DOHH2 (cell line): ENCODE measurements at regions not wholly inside any gene's neighbourhood (a gene's known extent, or its start where the extent isn't known, plus 50 kb on each side); places are given as distances from the start of the nearest gene placed in this dataset.

ENCODE experiments used
- EZH2phosphoT487 ChIP-seq: fragments of 200-600 bp; sonication (generic); IDR thresholded peaks from 2 replicates; pipeline ENCODE4 v1.6.1; 2017; ENCODE audit warnings: borderline replicate concordance, mild to moderate bottlenecking, antibody characterized with exemption, low read length, moderate library complexity, mixed read lengths
- TF ChIP-seq, protein P1 (sequence below): fragments of 200-600 bp; sonication (generic); IDR thresholded peaks from one replicate; pipeline ENCODE4 v1.5.1; 2014; ENCODE audit warnings: antibody characterized with exemption, mild to moderate bottlenecking, low read depth, low read length; ENCODE audit not compliant: poor library complexity, severe bottlenecking

DNA sequence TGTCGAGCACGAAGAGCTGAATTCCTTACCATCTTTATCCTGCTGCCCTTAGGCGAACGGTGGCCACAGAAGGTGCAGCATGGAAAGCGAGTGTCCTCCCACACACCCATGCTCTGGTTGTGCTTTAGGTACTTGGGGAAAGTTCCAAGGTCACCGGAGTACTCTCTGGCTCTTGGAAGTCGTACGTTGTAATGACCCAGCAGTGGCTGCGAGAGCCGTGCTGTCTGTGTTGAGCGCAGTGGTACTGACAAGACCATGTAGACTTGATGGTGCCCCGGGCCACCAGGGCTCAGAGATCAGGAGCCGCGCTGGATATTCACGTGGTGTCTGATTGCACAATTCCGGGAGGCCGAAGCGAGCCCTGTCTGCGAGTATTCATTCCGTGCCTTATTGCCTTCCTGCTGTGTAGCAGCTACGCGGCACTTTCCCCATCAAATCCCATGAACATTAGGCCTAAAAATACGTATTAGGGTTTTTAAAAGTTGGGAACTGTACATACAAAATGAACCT lies 222.0 kb downstream of the ZNF516 start:
- TF ChIP-seq, protein P1, sequence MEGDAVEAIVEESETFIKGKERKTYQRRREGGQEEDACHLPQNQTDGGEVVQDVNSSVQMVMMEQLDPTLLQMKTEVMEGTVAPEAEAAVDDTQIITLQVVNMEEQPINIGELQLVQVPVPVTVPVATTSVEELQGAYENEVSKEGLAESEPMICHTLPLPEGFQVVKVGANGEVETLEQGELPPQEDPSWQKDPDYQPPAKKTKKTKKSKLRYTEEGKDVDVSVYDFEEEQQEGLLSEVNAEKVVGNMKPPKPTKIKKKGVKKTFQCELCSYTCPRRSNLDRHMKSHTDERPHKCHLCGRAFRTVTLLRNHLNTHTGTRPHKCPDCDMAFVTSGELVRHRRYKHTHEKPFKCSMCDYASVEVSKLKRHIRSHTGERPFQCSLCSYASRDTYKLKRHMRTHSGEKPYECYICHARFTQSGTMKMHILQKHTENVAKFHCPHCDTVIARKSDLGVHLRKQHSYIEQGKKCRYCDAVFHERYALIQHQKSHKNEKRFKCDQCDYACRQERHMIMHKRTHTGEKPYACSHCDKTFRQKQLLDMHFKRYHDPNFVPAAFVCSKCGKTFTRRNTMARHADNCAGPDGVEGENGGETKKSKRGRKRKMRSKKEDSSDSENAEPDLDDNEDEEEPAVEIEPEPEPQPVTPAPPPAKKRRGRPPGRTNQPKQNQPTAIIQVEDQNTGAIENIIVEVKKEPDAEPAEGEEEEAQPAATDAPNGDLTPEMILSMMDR: no peak
- no peak for TF ChIP-seq EZH2phosphoT487
